CD4-positive, CD25-positive, alpha-beta regulatory T cell (primary cell): ENCODE measurements at regions not wholly inside any gene's neighbourhood (a gene's known extent, or its start where the extent isn't known, plus 50 kb on each side); places are given as distances from the start of the nearest gene placed in this dataset.

ENCODE experiments used
- ATAC-seq, 2 donors: fragments of 150-1000 bp; cut with Tn5 transposase; one replicate each; pipeline ENCODE4 v1.10.0; 2021; ENCODE audit warnings: low read depth in 2 of 2, moderate number of reproducible peaks in 2 of 2, moderate library complexity in 1 of 2
- DNase-seq, 3 donors: peaks; one replicate each; pipeline versions ENCODE4 v3.0.0 to v3.0.0-alpha.2; 2012 to 2022; ENCODE audit warnings: mixed read lengths in 1 of 3
- H3K27ac ChIP-seq: one replicate; pipeline ENCODE4 v1.7.0; 2013; ENCODE audit warnings: mild to moderate bottlenecking, low read length; ENCODE audit not compliant: insufficient read depth, poor library complexity, severe bottlenecking
- H3K27me3 ChIP-seq: one replicate; pipeline ENCODE4 v1.7.0; 2013; ENCODE audit warnings: low read length; ENCODE audit not compliant: control insufficient read depth, insufficient read depth
- H3K36me3 ChIP-seq: one replicate; pipeline ENCODE4 v1.7.0; 2013; ENCODE audit warnings: mild to moderate bottlenecking, low read length, moderate library complexity; ENCODE audit not compliant: control insufficient read depth, insufficient read depth
- H3K4me1 ChIP-seq: 2 replicates; pipeline ENCODE4 v1.7.0; 2013; ENCODE audit warnings: mild to moderate bottlenecking, low read length; ENCODE audit not compliant: insufficient read depth, control insufficient read depth, poor library complexity, severe bottlenecking
- H3K4me3 ChIP-seq: one replicate; pipeline ENCODE4 v1.7.0; 2013; ENCODE audit warnings: low read depth, mild to moderate bottlenecking, low read length, moderate library complexity
- H3K9me3 ChIP-seq, 2 experiments: 1 replicate in 1 of 2; 2 replicates in 1 of 2; pipeline ENCODE4 v1.7.0; 2013; ENCODE audit warnings: low read length in 2 of 2, mild to moderate bottlenecking in 1 of 2, moderate library complexity in 1 of 2; ENCODE audit not compliant: control insufficient read depth in 2 of 2
- H3K27ac Mint-ChIP-seq, 3 donors: one replicate each; pipeline ENCODE4 v1.8.0; 2020 to 2022; ENCODE audit warnings: mild to moderate bottlenecking in 3 of 3, mixed read lengths in 3 of 3, moderate library complexity in 2 of 3
- H3K27me3 Mint-ChIP-seq: one replicate; pipeline ENCODE4 v1.8.0; 2022; ENCODE audit warnings: mild to moderate bottlenecking, mixed read lengths
- H3K36me3 Mint-ChIP-seq: one replicate; pipeline ENCODE4 v1.8.0; 2020; ENCODE audit warnings: mixed read lengths
- H3K4me1 Mint-ChIP-seq, 4 donors: one replicate each; pipeline ENCODE4 v1.8.0; 2020 to 2022; ENCODE audit warnings: mixed read lengths in 4 of 4, mild to moderate bottlenecking in 1 of 4
- H3K4me3 Mint-ChIP-seq, 4 donors: one replicate each; pipeline ENCODE4 v1.8.0; 2020 to 2022; ENCODE audit warnings: mild to moderate bottlenecking in 4 of 4, mixed read lengths in 4 of 4, moderate library complexity in 3 of 4
- H3K9me3 Mint-ChIP-seq, 7 donors: one replicate each; pipeline ENCODE4 v1.8.0; 2020 to 2022; ENCODE audit warnings: mixed read lengths in 7 of 7, mild to moderate bottlenecking in 3 of 7, moderate library complexity in 2 of 7

GRCh38 chr18:72407048-72407447, 137.1 kb downstream of the CBLN2 start:
- no peak for ATAC-seq
- no peak overlapping the region for H3K27ac ChIP-seq
- no peak overlapping the region for H3K27ac Mint-ChIP-seq
- H3K9me3 ChIP-seq = peaks cover 2 to 3% of the 10 kb centered on the region in 2 experiments
- no peaks in the 10 kb centered on the region for H3K36me3 Mint-ChIP-seq
- no peak overlapping the region for H3K4me3 Mint-ChIP-seq
- no peak for DNase-seq
- no peaks in the 10 kb centered on the region for H3K4me1 ChIP-seq
- no peak overlapping the region for H3K4me3 ChIP-seq
- H3K4me1 Mint-ChIP-seq = no peaks in the 10 kb centered on the region
- no peaks in the 10 kb centered on the region for H3K36me3 ChIP-seq
- H3K27me3 Mint-ChIP-seq = no peaks in the 10 kb centered on the region
- no peaks in the 10 kb centered on the region for H3K27me3 ChIP-seq
- H3K9me3 Mint-ChIP-seq = peaks cover 0 to 21% (median 6%) of the 10 kb centered on the region in 7 donors

GRCh38 chr18:72391951-72392350, 152.2 kb downstream of the CBLN2 start:
- Mint-ChIP-seq H3K4me1 (no peaks in the 10 kb centered on the region), H3K4me3 (no peak overlapping the region), H3K27me3 (no peaks in the 10 kb centered on the region), H3K27ac (no peak overlapping the region), H3K36me3 (no peaks in the 10 kb centered on the region), H3K9me3 (peaks cover 0 to 18% (median 7%) of the 10 kb centered on the region in 7 donors)
- Histone ChIP-seq H3K9me3 (no peaks in the 10 kb centered on the region), H3K4me1 (no peaks in the 10 kb centered on the region), H3K27ac (no peak overlapping the region), H3K4me3 (no peak overlapping the region), H3K27me3 (no peaks in the 10 kb centered on the region), H3K36me3 (no peaks in the 10 kb centered on the region)
- no peak for DNase-seq
- no peak for ATAC-seq

GRCh38 chr18:72391427-72391826, 152.7 kb downstream of the CBLN2 start:
- Histone ChIP-seq H3K9me3 (no peaks in the 10 kb centered on the region), H3K4me1 (no peaks in the 10 kb centered on the region), H3K4me3 (no peak overlapping the region), H3K27ac (no peak overlapping the region), H3K36me3 (no peaks in the 10 kb centered on the region), H3K27me3 (no peaks in the 10 kb centered on the region)
- DNase-seq (no peak), ATAC-seq (no peak)
- H3K4me1 Mint-ChIP-seq = no peaks in the 10 kb centered on the region
- H3K9me3 Mint-ChIP-seq = peaks cover 0 to 18% (median 7%) of the 10 kb centered on the region in 7 donors
- no peak overlapping the region for H3K4me3 Mint-ChIP-seq
- no peaks in the 10 kb centered on the region for H3K27me3 Mint-ChIP-seq
- H3K36me3 Mint-ChIP-seq = no peaks in the 10 kb centered on the region
- H3K27ac Mint-ChIP-seq = no peak overlapping the region

GRCh38 chr18:72378016-72378415, 166.1 kb downstream of the CBLN2 start:
- peaks cover 0 to 11% (median 5%) of the 10 kb centered on the region in 7 donors for H3K9me3 Mint-ChIP-seq
- no peak overlapping the region for H3K4me3 Mint-ChIP-seq
- Histone ChIP-seq H3K27me3 (no peaks in the 10 kb centered on the region), H3K4me3 (no peak overlapping the region), H3K4me1 (no peaks in the 10 kb centered on the region), H3K9me3 (no peaks in the 10 kb centered on the region), H3K27ac (no peak overlapping the region), H3K36me3 (no peaks in the 10 kb centered on the region)
- no peak overlapping the region for H3K27ac Mint-ChIP-seq
- no peaks in the 10 kb centered on the region for H3K4me1 Mint-ChIP-seq
- no peaks in the 10 kb centered on the region for H3K36me3 Mint-ChIP-seq
- ATAC-seq (no peak), DNase-seq (no peak)
- H3K27me3 Mint-ChIP-seq = no peaks in the 10 kb centered on the region

GRCh38 chr18:72376256-72376655, 167.9 kb downstream of the CBLN2 start:
- Mint-ChIP-seq H3K4me3 (no peak overlapping the region), H3K27me3 (no peaks in the 10 kb centered on the region), H3K9me3 (peaks cover 0 to 14% (median 5%) of the 10 kb centered on the region in 7 donors), H3K4me1 (no peaks in the 10 kb centered on the region), H3K27ac (no peak overlapping the region), H3K36me3 (no peaks in the 10 kb centered on the region)
- H3K27me3 ChIP-seq = no peaks in the 10 kb centered on the region
- no peaks in the 10 kb centered on the region for H3K4me1 ChIP-seq
- ATAC-seq (no peak), DNase-seq (no peak)
- no peak overlapping the region for H3K4me3 ChIP-seq
- no peak overlapping the region for H3K27ac ChIP-seq
- no peaks in the 10 kb centered on the region for H3K36me3 ChIP-seq
- no peaks in the 10 kb centered on the region for H3K9me3 ChIP-seq

GRCh38 chr18:72375618-72376017, 168.5 kb downstream of the CBLN2 start:
- Mint-ChIP-seq H3K4me1 (no peaks in the 10 kb centered on the region), H3K36me3 (no peaks in the 10 kb centered on the region), H3K9me3 (peaks cover 0 to 14% (median 5%) of the 10 kb centered on the region in 7 donors), H3K27ac (peak overlapping the region in 1 of 3 donors; percentile 48), H3K4me3 (no peak overlapping the region), H3K27me3 (no peaks in the 10 kb centered on the region)
- Histone ChIP-seq H3K9me3 (peaks cover 0 to 3% of the 10 kb centered on the region in 2 experiments), H3K27me3 (no peaks in the 10 kb centered on the region), H3K4me1 (no peaks in the 10 kb centered on the region), H3K36me3 (no peaks in the 10 kb centered on the region), H3K27ac (no peak overlapping the region), H3K4me3 (no peak overlapping the region)
- DNase-seq (no peak), ATAC-seq (no peak)

GRCh38 chr18:72372076-72372475, 172.1 kb downstream of the CBLN2 start:
- Mint-ChIP-seq H3K36me3 (no peaks in the 10 kb centered on the region), H3K4me1 (no peaks in the 10 kb centered on the region), H3K9me3 (peaks cover 0 to 13% (median 5%) of the 10 kb centered on the region in 7 donors), H3K27ac (no peak overlapping the region), H3K4me3 (no peak overlapping the region), H3K27me3 (no peaks in the 10 kb centered on the region)
- no peak overlapping the region for H3K4me3 ChIP-seq
- H3K27me3 ChIP-seq = no peaks in the 10 kb centered on the region
- peaks cover 0 to 8% of the 10 kb centered on the region in 2 experiments for H3K9me3 ChIP-seq
- no peak for DNase-seq
- H3K27ac ChIP-seq = no peak overlapping the region
- H3K36me3 ChIP-seq = no peaks in the 10 kb centered on the region
- no peaks in the 10 kb centered on the region for H3K4me1 ChIP-seq
- no peak for ATAC-seq

GRCh38 chr18:72368308-72368707, 175.8 kb downstream of the CBLN2 start:
- Histone ChIP-seq H3K4me3 (no peak overlapping the region), H3K27ac (no peak overlapping the region), H3K4me1 (no peaks in the 10 kb centered on the region), H3K27me3 (no peaks in the 10 kb centered on the region), H3K9me3 (peaks cover 0 to 8% of the 10 kb centered on the region in 2 experiments), H3K36me3 (no peaks in the 10 kb centered on the region)
- Mint-ChIP-seq H3K36me3 (no peaks in the 10 kb centered on the region), H3K4me1 (no peaks in the 10 kb centered on the region), H3K27me3 (no peaks in the 10 kb centered on the region), H3K9me3 (peaks cover 0 to 7% (median 5%) of the 10 kb centered on the region in 7 donors), H3K4me3 (no peak overlapping the region), H3K27ac (no peak overlapping the region)
- ATAC-seq (no peak), DNase-seq (no peak)
